HepG2 (cell line): ENCODE measurements at regions not wholly inside any gene's neighbourhood (a gene's known extent, or its start where the extent isn't known, plus 50 kb on each side); places are given as distances from the start of the nearest gene placed in this dataset.

ENCODE experiments used
- ARID3A ChIP-seq: IDR thresholded peaks from 2 replicates; pipeline ENCODE4 v1.6.1; 2012; ENCODE audit warnings: low read depth, low read length, improper control_type of control experiment
- BRF2 ChIP-seq: sonication (generic); formaldehyde crosslinking; IDR thresholded peaks from 2 replicates; pipeline ENCODE4 v1.8.1; 2022; ENCODE audit warnings: mild to moderate bottlenecking, missing genetic modification reagents
- CC2D1A ChIP-seq: sonication (generic); formaldehyde crosslinking; IDR thresholded peaks from 2 replicates; pipeline ENCODE4 v1.8.1; 2023; ENCODE audit warnings: mild to moderate bottlenecking, missing genetic modification reagents
- E2F1 ChIP-seq: sonication (generic); formaldehyde crosslinking; IDR thresholded peaks from 2 replicates; pipeline ENCODE4 v1.5.0; 2020; ENCODE audit warnings: missing genetic modification reagents
- EP300 ChIP-seq, 3 experiments: sonication (generic) in 1 of 3; formaldehyde crosslinking in 1 of 3; IDR thresholded peaks; 2 replicates each; pipeline versions ENCODE4 v1.5.1 to v1.6.1; 2011 to 2020; ENCODE audit warnings: low read depth in 2 of 3, low read length in 2 of 3, borderline replicate concordance in 1 of 3, improper control_type of control experiment in 1 of 3, mild to moderate bottlenecking in 1 of 3, missing genetic modification reagents in 1 of 3, moderate library complexity in 1 of 3
- HDAC1 ChIP-seq: sonication (generic); formaldehyde crosslinking; IDR thresholded peaks from 2 replicates; pipeline ENCODE4 v1.5.1; 2020; ENCODE audit warnings: mild to moderate bottlenecking, missing genetic modification reagents
- HOXA3 ChIP-seq: sonication (generic); formaldehyde crosslinking; IDR thresholded peaks from 2 replicates; pipeline ENCODE4 v1.5.0; 2020; ENCODE audit warnings: missing genetic modification reagents
- MAF1 ChIP-seq: sonication (generic); formaldehyde crosslinking; IDR thresholded peaks from 2 replicates; pipeline ENCODE4 v1.5.0; 2020; ENCODE audit warnings: missing genetic modification reagents, borderline replicate concordance
- MTF2 ChIP-seq: sonication (generic); formaldehyde crosslinking; IDR thresholded peaks from 2 replicates; pipeline ENCODE4 v1.5.0; 2020; ENCODE audit warnings: missing genetic modification reagents, borderline replicate concordance
- NFKB2 ChIP-seq: sonication (generic); formaldehyde crosslinking; IDR thresholded peaks from 2 replicates; pipeline ENCODE4 v1.4.0; 2020; ENCODE audit warnings: missing genetic modification reagents, borderline replicate concordance
- NPAS2 ChIP-seq: sonication (generic); formaldehyde crosslinking; IDR thresholded peaks from 2 replicates; pipeline ENCODE4 v1.8.0; 2022; ENCODE audit warnings: mild to moderate bottlenecking, missing genetic modification reagents, borderline replicate concordance
- POLR2AphosphoS5 ChIP-seq: IDR thresholded peaks from 2 replicates; pipeline ENCODE4 v1.6.1; 2012; ENCODE audit warnings: low read depth, low read length
- SKI ChIP-seq: fragments of 450-650 bp; IDR thresholded peaks from one replicate; pipeline ENCODE4 v1.6.1; 2018; ENCODE audit warnings: mild to moderate bottlenecking; ENCODE audit not compliant: partially characterized antibody
- STAG1 ChIP-seq: sonication (generic); formaldehyde crosslinking; IDR thresholded peaks from 2 replicates; pipeline ENCODE4 v1.4.0; 2020; ENCODE audit warnings: missing genetic modification reagents
- ZGPAT ChIP-seq: IDR thresholded peaks from 2 replicates; pipeline ENCODE4 v1.6.1; 2016; ENCODE audit warnings: mild to moderate bottlenecking
- ZNF264 ChIP-seq: sonication (generic); formaldehyde crosslinking; IDR thresholded peaks from 2 replicates; pipeline ENCODE4 v1.4.0; 2020; ENCODE audit warnings: missing genetic modification reagents
- ZNF317 ChIP-seq: sonication (generic); formaldehyde crosslinking; IDR thresholded peaks from 2 replicates; pipeline ENCODE4 v1.5.0; 2020; ENCODE audit warnings: mild to moderate bottlenecking, missing genetic modification reagents
- ZNF329 ChIP-seq: sonication (generic); formaldehyde crosslinking; IDR thresholded peaks from 2 replicates; pipeline ENCODE4 v1.9.0; 2021; ENCODE audit warnings: low read depth, mild to moderate bottlenecking, missing genetic modification reagents
- ZNF354B ChIP-seq: sonication (generic); formaldehyde crosslinking; IDR thresholded peaks from 2 replicates; pipeline ENCODE4 v1.8.0; 2022; ENCODE audit warnings: mild to moderate bottlenecking, missing genetic modification reagents
- ZNF747 ChIP-seq: sonication (generic); formaldehyde crosslinking; IDR thresholded peaks from 2 replicates; pipeline ENCODE4 v1.8.1; 2023; ENCODE audit warnings: missing genetic modification reagents, mild to moderate bottlenecking, borderline replicate concordance

GRCh38 chr6:63410435-63411426 lies 90.9 kb upstream of the LGSN start (continued):
- no peak for TF ChIP-seq NPAS2 (CRISPR knock-in tag)
- no peak for TF ChIP-seq SKI
- no peak for TF ChIP-seq NFKB2 (CRISPR knock-in tag)
- TF ChIP-seq STAG1, result peak; percentile 15; the same call in 1 of the 2 replicates
- TF ChIP-seq EP300 (IDR thresholded peaks at IDR 0.05; ENCODE audit: low read depth in 2 of 2, low read length in 2 of 2), result peak in 1 of 2 experiments; percentile 74; a peak in 2 of 4 replicates
- no peak for TF ChIP-seq EP300 (CRISPR knock-in tag; IDR thresholded peaks at IDR 0.05; ENCODE audit: borderline replicate concordance)
- TF ChIP-seq ZNF329 (CRISPR knock-in tag), result peak; percentile 95
- no peak for TF ChIP-seq MTF2 (CRISPR knock-in tag)
- peak; percentile 37; the same call in 1 of the 2 replicates for TF ChIP-seq ZGPAT (CRISPR knock-in tag)
- TF ChIP-seq MAF1, result peak; percentile 69; the same call in 1 of the 2 replicates
- no peak for TF ChIP-seq ZNF354B (CRISPR knock-in tag)
- 0 out of 2 replicates have a peak, but pooled peaks have one; percentile 61 for TF ChIP-seq CC2D1A
- TF ChIP-seq ZNF747, result no peak
- TF ChIP-seq POLR2AphosphoS5, result no peak
- no peak for TF ChIP-seq HDAC1
- peak; percentile 49; the same call in 1 of the 2 replicates for TF ChIP-seq ARID3A
- no peak for TF ChIP-seq ZNF317 (CRISPR knock-in tag)
- peak; percentile 72; the same call in 1 of the 2 replicates for TF ChIP-seq ZNF264 (CRISPR knock-in tag)
- TF ChIP-seq E2F1 (CRISPR knock-in tag), result peak; percentile 30; the same call in 1 of the 2 replicates
- peak; percentile 38 for TF ChIP-seq HOXA3 (CRISPR knock-in tag)
- no peak for TF ChIP-seq BRF2 (CRISPR knock-in tag)
